Parathyroid adenoma (tissue), 2 donors: ENCODE measurements at regions not wholly inside any gene's neighbourhood (a gene's known extent, or its start where the extent isn't known, plus 50 kb on each side); places are given as distances from the start of the nearest gene placed in this dataset.

ENCODE experiments used
- H2AFZ ChIP-seq: fragments of 300-600 bp; sonication (generic); one replicate; pipeline ENCODE4 v1.7.0; 2017; ENCODE audit warnings: antibody characterized with exemption, mild to moderate bottlenecking
- H3K27ac ChIP-seq: fragments of 300-600 bp; sonication (generic); one replicate; pipeline ENCODE4 v1.7.0; 2017
- H3K27me3 ChIP-seq: fragments of 300-600 bp; sonication (generic); one replicate; pipeline ENCODE4 v1.7.0; 2017; ENCODE audit warnings: low read length; ENCODE audit not compliant: control insufficient read depth, insufficient read depth
- H3K36me3 ChIP-seq: fragments of 300-600 bp; sonication (generic); one replicate; pipeline ENCODE4 v1.7.0; 2017; ENCODE audit warnings: low read length; ENCODE audit not compliant: control insufficient read depth, insufficient read depth
- H3K4me1 ChIP-seq: fragments of 300-600 bp; sonication (generic); one replicate; pipeline ENCODE4 v1.7.0; 2017; ENCODE audit warnings: control low read depth
- H3K4me2 ChIP-seq: fragments of 300-600 bp; sonication (generic); one replicate; pipeline ENCODE4 v1.7.0; 2017; ENCODE audit warnings: low read length
- H3K4me3 ChIP-seq: fragments of 300-600 bp; sonication (generic); one replicate; pipeline ENCODE4 v1.7.0; 2017; ENCODE audit warnings: low read depth, low read length
- H3K79me2 ChIP-seq: fragments of 300-600 bp; sonication (generic); one replicate; pipeline ENCODE4 v1.7.0; 2017; ENCODE audit warnings: control low read depth
- H3K9ac ChIP-seq: fragments of 300-600 bp; sonication (generic); one replicate; pipeline ENCODE4 v1.7.0; 2017; ENCODE audit warnings: mild to moderate bottlenecking
- H3K9me3 ChIP-seq: fragments of 300-600 bp; sonication (generic); one replicate; pipeline ENCODE4 v1.7.0; 2017; ENCODE audit warnings: low read length; ENCODE audit not compliant: control insufficient read depth
- CTCF ChIP-seq: fragments of 300-600 bp; sonication (generic); IDR thresholded peaks from one replicate; pipeline ENCODE4 v1.7.0; 2017; ENCODE audit warnings: antibody characterized with exemption, mild to moderate bottlenecking
- donor health status: primary hyperparathyroidism.

- Histone ChIP-seq H3K36me3 (no peaks in the 10 kb centered on the region), H3K4me2 (no peak overlapping the region), H3K9ac (no peak overlapping the region), H3K27me3 (no peaks in the 10 kb centered on the region), H3K9me3 (no peaks in the 10 kb centered on the region), H3K27ac (no peak overlapping the region), H3K4me1 (no peaks in the 10 kb centered on the region), H3K79me2 (no peaks in the 10 kb centered on the region), H2AFZ (no peak overlapping the region), H3K4me3 (no peak overlapping the region)
- TF ChIP-seq CTCF, result no peak
Observed at GRCh38 chr3:110526777-110527727, 544.6 kb upstream of the NECTIN3 start.

- H3K4me1 ChIP-seq, result no peaks in the 10 kb centered on the region
- H3K27me3 ChIP-seq, result no peaks in the 10 kb centered on the region
- no peak overlapping the region for H3K4me2 ChIP-seq
- H3K36me3 ChIP-seq, result no peaks in the 10 kb centered on the region
- H2AFZ ChIP-seq, result no peak overlapping the region
- TF ChIP-seq CTCF, result no peak
- H3K27ac ChIP-seq, result no peak overlapping the region
- no peak overlapping the region for H3K9ac ChIP-seq
- no peaks in the 10 kb centered on the region for H3K9me3 ChIP-seq
- no peaks in the 10 kb centered on the region for H3K79me2 ChIP-seq
- H3K4me3 ChIP-seq, result no peak overlapping the region
Observed at GRCh38 chr3:110528305-110529121, 543.1 kb upstream of the NECTIN3 start.

DNA sequence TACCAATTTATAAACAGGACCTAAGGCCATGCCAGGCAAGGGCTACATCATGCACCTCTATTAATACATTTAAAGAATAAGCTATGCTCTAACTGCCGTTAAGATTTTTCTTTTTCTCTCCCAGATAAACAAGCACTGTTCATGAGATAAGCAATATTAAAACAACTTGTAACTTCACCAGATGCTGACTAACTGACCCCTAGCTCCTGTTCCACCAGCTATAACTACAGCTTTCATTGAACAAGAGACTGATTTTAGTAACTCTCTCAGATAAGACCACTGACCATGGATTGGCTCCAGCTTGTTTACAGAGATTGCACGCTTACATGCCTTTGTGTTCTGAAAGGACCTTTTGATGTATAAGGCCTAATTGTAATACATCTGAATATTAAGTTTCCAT lies 540.7 kb upstream of the NECTIN3 start:
- no peaks in the 10 kb centered on the region for H3K79me2 ChIP-seq
- no peak overlapping the region for H3K27ac ChIP-seq
- TF ChIP-seq CTCF, result no peak
- no peaks in the 10 kb centered on the region for H3K36me3 ChIP-seq
- H3K9ac ChIP-seq, result no peak overlapping the region
- no peak overlapping the region for H2AFZ ChIP-seq
- H3K27me3 ChIP-seq, result no peaks in the 10 kb centered on the region
- no peaks in the 10 kb centered on the region for H3K9me3 ChIP-seq
- no peak overlapping the region for H3K4me2 ChIP-seq
- H3K4me1 ChIP-seq, result no peaks in the 10 kb centered on the region
- no peak overlapping the region for H3K4me3 ChIP-seq

GRCh38 chr3:110533089-110533488 lies 538.5 kb upstream of the NECTIN3 start:
- no peaks in the 10 kb centered on the region for H3K79me2 ChIP-seq
- no peak overlapping the region for H3K9ac ChIP-seq
- no peaks in the 10 kb centered on the region for H3K4me1 ChIP-seq
- no peaks in the 10 kb centered on the region for H3K27me3 ChIP-seq
- H3K4me2 ChIP-seq, result no peak overlapping the region
- no peak overlapping the region for H2AFZ ChIP-seq
- H3K4me3 ChIP-seq, result no peak overlapping the region
- H3K9me3 ChIP-seq, result no peaks in the 10 kb centered on the region
- no peaks in the 10 kb centered on the region for H3K36me3 ChIP-seq
- no peak for TF ChIP-seq CTCF
- H3K27ac ChIP-seq, result no peak overlapping the region
